Endothelial cell of umbilical vein (primary cell): ENCODE measurements at regions not wholly inside any gene's neighbourhood (a gene's known extent, or its start where the extent isn't known, plus 50 kb on each side); places are given as distances from the start of the nearest gene placed in this dataset.

Experiments
- EZH2 ChIP-seq: IDR thresholded peaks from 2 replicates; pipeline ENCODE4 v1.6.1; 2012; ENCODE audit warnings: borderline replicate concordance, low read depth, mild to moderate bottlenecking, moderate library complexity, low read length, inconsistent platforms; ENCODE audit not compliant: severe bottlenecking
- JUN ChIP-seq: IDR thresholded peaks from 2 replicates; pipeline ENCODE4 v1.6.1; 2011; ENCODE audit warnings: borderline replicate concordance, low read depth; ENCODE audit not compliant: insufficient read length, insufficient read depth
- POLR2A ChIP-seq: IDR thresholded peaks from 2 replicates; pipeline ENCODE4 v1.6.1; 2012; ENCODE audit warnings: low read depth, mild to moderate bottlenecking, control low read depth, low read length
- POLR2AphosphoS5 ChIP-seq: IDR thresholded peaks from 2 replicates; pipeline ENCODE4 v1.6.1; 2012; ENCODE audit warnings: low read depth, mild to moderate bottlenecking, control low read depth, low read length, moderate library complexity; ENCODE audit not compliant: insufficient read depth
- TF ChIP-seq, protein P1 (sequence below), 2 donors: IDR thresholded peaks; 1 replicate in 1 of 2; 2 replicates in 1 of 2; pipeline ENCODE4 v1.5.1; 2011; ENCODE audit warnings: low read length in 2 of 2, mild to moderate bottlenecking in 2 of 2, moderate library complexity in 2 of 2, control low read depth in 1 of 2, inconsistent platforms in 1 of 2, low read depth in 1 of 2; ENCODE audit not compliant: insufficient read depth in 1 of 2; ENCODE audit errors: extremely low read depth in 1 of 2
- TF ChIP-seq, protein P2 (sequence below): IDR thresholded peaks from 2 replicates; pipeline ENCODE4 v1.6.1; 2011; ENCODE audit not compliant: insufficient read depth, insufficient read length

DNA sequence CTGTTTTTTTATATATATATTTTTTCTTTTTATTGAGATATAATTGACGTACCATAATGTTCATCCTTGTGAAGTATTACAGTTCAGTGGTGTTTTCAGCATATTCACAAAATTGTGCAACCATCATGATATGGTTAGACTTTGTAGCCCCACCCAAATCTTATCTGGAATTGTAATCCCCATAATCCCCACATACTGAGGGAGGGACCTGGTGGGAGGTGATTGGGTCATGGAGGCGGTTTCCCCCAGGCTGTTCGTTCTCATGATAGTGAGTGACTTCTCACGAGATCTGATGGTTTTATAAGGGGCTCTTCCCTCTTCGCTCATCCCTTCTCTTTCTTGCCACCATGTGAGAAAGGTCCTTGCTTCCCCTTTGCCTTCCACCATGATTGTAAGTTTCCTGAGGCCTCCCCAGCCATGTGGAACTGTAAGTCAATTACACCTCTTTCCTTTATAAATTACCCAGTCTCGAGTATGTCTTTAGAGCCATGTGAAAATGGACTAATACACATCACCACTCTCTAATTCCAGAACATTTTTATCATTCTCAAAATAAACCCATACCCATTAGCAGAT is 73.9 kb upstream of the SMNDC1 start:
- TF ChIP-seq, protein P1, sequence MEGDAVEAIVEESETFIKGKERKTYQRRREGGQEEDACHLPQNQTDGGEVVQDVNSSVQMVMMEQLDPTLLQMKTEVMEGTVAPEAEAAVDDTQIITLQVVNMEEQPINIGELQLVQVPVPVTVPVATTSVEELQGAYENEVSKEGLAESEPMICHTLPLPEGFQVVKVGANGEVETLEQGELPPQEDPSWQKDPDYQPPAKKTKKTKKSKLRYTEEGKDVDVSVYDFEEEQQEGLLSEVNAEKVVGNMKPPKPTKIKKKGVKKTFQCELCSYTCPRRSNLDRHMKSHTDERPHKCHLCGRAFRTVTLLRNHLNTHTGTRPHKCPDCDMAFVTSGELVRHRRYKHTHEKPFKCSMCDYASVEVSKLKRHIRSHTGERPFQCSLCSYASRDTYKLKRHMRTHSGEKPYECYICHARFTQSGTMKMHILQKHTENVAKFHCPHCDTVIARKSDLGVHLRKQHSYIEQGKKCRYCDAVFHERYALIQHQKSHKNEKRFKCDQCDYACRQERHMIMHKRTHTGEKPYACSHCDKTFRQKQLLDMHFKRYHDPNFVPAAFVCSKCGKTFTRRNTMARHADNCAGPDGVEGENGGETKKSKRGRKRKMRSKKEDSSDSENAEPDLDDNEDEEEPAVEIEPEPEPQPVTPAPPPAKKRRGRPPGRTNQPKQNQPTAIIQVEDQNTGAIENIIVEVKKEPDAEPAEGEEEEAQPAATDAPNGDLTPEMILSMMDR (IDR thresholded peaks at IDR 0.05; ENCODE audit: extremely low read depth in 1 of 2, insufficient read depth in 1 of 2, low read depth in 1 of 2, low read length in 2 of 2), result no peak
- TF ChIP-seq EZH2 (no peak), POLR2AphosphoS5 (no peak), JUN (no peak), POLR2A (no peak)
- TF ChIP-seq, protein P2, sequence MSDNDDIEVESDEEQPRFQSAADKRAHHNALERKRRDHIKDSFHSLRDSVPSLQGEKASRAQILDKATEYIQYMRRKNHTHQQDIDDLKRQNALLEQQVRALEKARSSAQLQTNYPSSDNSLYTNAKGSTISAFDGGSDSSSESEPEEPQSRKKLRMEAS, result no peak
